ENCODE measurements at regions not wholly inside any gene's neighbourhood (a gene's known extent, or its start where the extent isn't known, plus 50 kb on each side); places are given as distances from the start of the nearest gene placed in this dataset.

GRCh38 chr10:130899856-130900255, 411.7 kb downstream of the TCERG1L start:
- DNase-seq (ENCODE audit: low read depth) = no peak
- TF ChIP-seq, protein P1, sequence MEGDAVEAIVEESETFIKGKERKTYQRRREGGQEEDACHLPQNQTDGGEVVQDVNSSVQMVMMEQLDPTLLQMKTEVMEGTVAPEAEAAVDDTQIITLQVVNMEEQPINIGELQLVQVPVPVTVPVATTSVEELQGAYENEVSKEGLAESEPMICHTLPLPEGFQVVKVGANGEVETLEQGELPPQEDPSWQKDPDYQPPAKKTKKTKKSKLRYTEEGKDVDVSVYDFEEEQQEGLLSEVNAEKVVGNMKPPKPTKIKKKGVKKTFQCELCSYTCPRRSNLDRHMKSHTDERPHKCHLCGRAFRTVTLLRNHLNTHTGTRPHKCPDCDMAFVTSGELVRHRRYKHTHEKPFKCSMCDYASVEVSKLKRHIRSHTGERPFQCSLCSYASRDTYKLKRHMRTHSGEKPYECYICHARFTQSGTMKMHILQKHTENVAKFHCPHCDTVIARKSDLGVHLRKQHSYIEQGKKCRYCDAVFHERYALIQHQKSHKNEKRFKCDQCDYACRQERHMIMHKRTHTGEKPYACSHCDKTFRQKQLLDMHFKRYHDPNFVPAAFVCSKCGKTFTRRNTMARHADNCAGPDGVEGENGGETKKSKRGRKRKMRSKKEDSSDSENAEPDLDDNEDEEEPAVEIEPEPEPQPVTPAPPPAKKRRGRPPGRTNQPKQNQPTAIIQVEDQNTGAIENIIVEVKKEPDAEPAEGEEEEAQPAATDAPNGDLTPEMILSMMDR (IDR thresholded peaks at IDR 0.05; ENCODE audit: insufficient read depth, low read depth, low read length, missing control alignments) = no peak
- no peak overlapping the region for H3K4me3 ChIP-seq (ENCODE audit: low read length)

GRCh38 chr10:130900441-130901160, 410.9 kb downstream of the TCERG1L start:
- H3K4me3 ChIP-seq (ENCODE audit: low read length) = no peak overlapping the region
- DNase-seq (ENCODE audit: low read depth) = no peak
- TF ChIP-seq, protein P1 (IDR thresholded peaks at IDR 0.05; ENCODE audit: insufficient read depth, low read depth, low read length, missing control alignments) = no peak

GRCh38 chr10:130901311-130902165, 410.0 kb downstream of the TCERG1L start:
- H3K4me3 ChIP-seq (ENCODE audit: low read length) = no peak overlapping the region
- no peak for DNase-seq (ENCODE audit: low read depth)
- TF ChIP-seq, protein P1 (IDR thresholded peaks at IDR 0.05; ENCODE audit: insufficient read depth, low read depth, low read length, missing control alignments) = no peak

- DNase-seq (ENCODE audit: low read depth) = no peak
- no peak overlapping the region for H3K4me3 ChIP-seq (ENCODE audit: low read length)
- TF ChIP-seq, protein P1 (IDR thresholded peaks at IDR 0.05; ENCODE audit: insufficient read depth, low read depth, low read length, missing control alignments) = no peak
Observed at GRCh38 chr10:130902471-130902870, 409.1 kb downstream of the TCERG1L start.

DNA sequence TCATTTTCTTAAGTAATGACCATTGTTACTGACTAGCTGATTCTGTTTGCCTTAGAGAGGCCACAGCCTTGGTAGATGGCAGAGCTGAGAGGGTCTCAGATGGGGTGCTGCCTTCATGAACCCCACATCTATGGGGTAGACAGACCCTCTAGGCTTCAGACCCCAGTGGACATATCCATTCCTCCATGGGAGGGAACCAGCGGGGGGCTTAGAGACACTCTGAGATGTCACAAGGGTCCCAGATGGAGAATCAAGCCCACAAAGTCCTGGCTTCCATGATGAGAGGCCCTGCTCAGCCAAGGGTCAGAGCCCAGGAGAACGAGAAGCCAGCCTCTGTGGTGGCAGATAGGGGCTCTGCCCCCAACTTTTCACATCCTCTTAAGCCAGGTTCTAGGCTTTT, 408.6 kb downstream of the TCERG1L start:
- no peak overlapping the region for H3K4me3 ChIP-seq (ENCODE audit: low read length)
- DNase-seq (ENCODE audit: low read depth) = no peak
- TF ChIP-seq, protein P1 (IDR thresholded peaks at IDR 0.05; ENCODE audit: insufficient read depth, low read depth, low read length, missing control alignments) = no peak

DNA sequence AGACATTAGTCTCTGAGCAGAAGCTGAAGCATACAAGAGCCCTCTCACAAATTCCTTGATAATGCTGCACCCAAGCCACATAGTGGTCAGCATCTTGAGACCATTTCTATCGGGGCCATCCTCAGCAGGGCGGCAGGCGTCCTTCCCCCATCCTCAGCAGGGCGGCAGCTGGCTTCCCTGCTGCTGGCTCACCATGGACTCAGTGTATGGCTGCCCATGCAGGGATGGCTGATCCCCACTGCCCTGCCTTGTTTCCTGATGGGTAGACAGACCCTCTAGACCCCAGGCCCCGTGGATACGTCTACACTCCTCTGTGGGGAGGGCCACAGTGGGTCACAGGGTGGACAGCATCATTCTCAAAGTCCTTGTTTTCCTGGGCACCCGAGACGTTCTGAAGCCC, 406.8 kb downstream of the TCERG1L start:
- TF ChIP-seq, protein P1 (IDR thresholded peaks at IDR 0.05; ENCODE audit: insufficient read depth, low read depth, low read length, missing control alignments) = no peak
- no peak for DNase-seq (ENCODE audit: low read depth)
- no peak overlapping the region for H3K4me3 ChIP-seq (ENCODE audit: low read length)

Measured in epithelial cell of esophagus (primary cell).